Heart right ventricle (tissue), 16 donors: ENCODE measurements at regions not wholly inside any gene's neighbourhood (a gene's known extent, or its start where the extent isn't known, plus 50 kb on each side); places are given as distances from the start of the nearest gene placed in this dataset.

Experiments
- ATAC-seq, 8 donors: fragments of 200-7000 bp; cut with Tn5 transposase; one replicate each; pipeline ENCODE4 v1.9.1; 2020; ENCODE audit warnings: mild to moderate bottlenecking in 8 of 8, moderate library complexity in 8 of 8, moderate number of reproducible peaks in 1 of 8
- DNase-seq, 2 donors: peaks; one replicate each; pipeline ENCODE4 v3.0.0-alpha.2; 2020
- H3K27ac ChIP-seq, 10 donors: fragments of 200-600 bp; sonication (generic) in 2 of 10; one replicate each; pipeline versions ENCODE4 v1.5.0 to v1.8.0; 2020 to 2022; ENCODE audit warnings: mild to moderate bottlenecking in 3 of 10
- H3K27me3 ChIP-seq, 7 donors: fragments of 200-600 bp; one replicate each; pipeline ENCODE4 v1.8.0; 2021 to 2022; ENCODE audit warnings: mild to moderate bottlenecking in 2 of 7
- H3K36me3 ChIP-seq, 9 donors: fragments of 200-600 bp; sonication (generic) in 1 of 9; one replicate each; pipeline versions ENCODE4 v1.5.0 to v1.8.0; 2020 to 2022; ENCODE audit warnings: mild to moderate bottlenecking in 2 of 9
- H3K4me1 ChIP-seq, 9 donors: fragments of 200-600 bp; sonication (generic) in 1 of 9; one replicate each; pipeline versions ENCODE4 v1.5.0 to v1.8.0; 2020 to 2022; ENCODE audit warnings: mild to moderate bottlenecking in 4 of 9
- H3K4me3 ChIP-seq, 10 donors: fragments of 200-600 bp; sonication (generic) in 2 of 10; one replicate each; pipeline versions ENCODE4 v1.5.0 to v1.8.0; 2020 to 2022; ENCODE audit warnings: mild to moderate bottlenecking in 7 of 10, moderate library complexity in 2 of 10
- H3K9me3 ChIP-seq, 11 donors: fragments of 200-600 bp in 10 of 11; sonication (generic) in 2 of 11; one replicate each; pipeline versions ENCODE4 v1.5.0 to v1.8.0; 2013 to 2022; ENCODE audit warnings: mild to moderate bottlenecking in 2 of 11, control low read depth in 1 of 11, moderate library complexity in 1 of 11
- CTCF ChIP-seq, 9 donors: fragments of 200-600 bp; sonication (generic) in 2 of 9; IDR thresholded peaks; one replicate each; pipeline versions ENCODE4 v1.5.0 to v1.8.0; 2021 to 2022; ENCODE audit warnings: antibody characterized with exemption in 9 of 9, mild to moderate bottlenecking in 5 of 9, moderate library complexity in 1 of 9
- WGBS, 2 donors: extraction: QIAGEN DNeasy Blood & Tissue Kit; methylation state at CpG; one replicate each; pipeline ENCODE4 v1.1.7; 2013; ENCODE audit warnings: inconsistent platforms in 1 of 2; 5-methylcytosine and 5-hydroxymethylcytosine counted together
- intact Hi-C, 10 donors: fragments of 100-400 bp; cut with DNase I; formaldehyde crosslinking; loops; one replicate each; pipeline versions ENCODE4 v1.11.1 to v1.14.2; 2022
- donor health status: Arrhythmogenic right ventricular cardiomyopathy.
- donor health status: ischemic (EF 13 %, LVEDD 7.1; RV severe dilation, severe dysfunction).
- donor health status: healthy with polysubstance abuse.
- donor health status: DM: no; HTN: yes; CAD: no.
- donor health status: DM: no; HTN: no; CAD: no.
- donor health status: ischemic (EF 25% LVEDD 6.9; RV normal size, moderate dysfunction).
- donor health status: ischemic (EF 25% LVEDD 5.7; RV mildly dilated, moderate dysfunction).
- donor health status: healthy.
- donor health status: DM: yes; HTN: yes; CAD: no.
- donor health status: Ischemic cardiomyopathy.
- donor health status: ischemic (EF 35%, LVEDD 5.7; RV mildly dilated, moderate dysfunction).
- donor health status: nonischemic (EF 11% LVEDD 7.7; RV severe dilation, severe dysfunction).
- donor health status: DM: yes; HTN: yes; CAD: no.
- donor health status: PGD.
- donor health status: ischemic (EF 29% LVEDD 5.4; RV normal size, mild dysfunction).
- donor health status: nonischemic (EF 23%, LVEDD 6.1; RV moderate dilation, normal function).

GRCh38 chr9:1637401-1637800, 377.7 kb upstream of the SMARCA2 start:
- TF ChIP-seq CTCF (IDR thresholded peaks at IDR 0.05) = no peak
- WGBS, 2 donors = 66 to 75% methylated on average over 2 of the region's 2 CpGs
- no peak overlapping the region for H3K4me3 ChIP-seq
- H3K4me1 ChIP-seq = no peaks in the 10 kb centered on the region
- no peak overlapping the region for H3K27ac ChIP-seq
- no peak for DNase-seq
- H3K27me3 ChIP-seq = no peaks in the 10 kb centered on the region
- intact Hi-C loops = no loop called here
- H3K36me3 ChIP-seq = no peaks in the 10 kb centered on the region
- H3K9me3 ChIP-seq = peaks cover 0 to 5% (median 0%) of the 10 kb centered on the region in 11 donors
- ATAC-seq = no peak

- Histone ChIP-seq H3K9me3 (peaks cover 0 to 7% (median 0%) of the 10 kb centered on the region in 11 donors), H3K27me3 (no peaks in the 10 kb centered on the region), H3K4me3 (no peak overlapping the region), H3K27ac (no peak overlapping the region), H3K36me3 (no peaks in the 10 kb centered on the region), H3K4me1 (no peaks in the 10 kb centered on the region)
- no peak for TF ChIP-seq CTCF (IDR thresholded peaks at IDR 0.05)
- 75 to 76% methylated on average over 5 of the region's 5 CpGs for WGBS, 2 donors
- DNase-seq = no peak
- intact Hi-C loops = no loop called here
- ATAC-seq = no peak
Observed at GRCh38 chr9:1639166-1639565, 376.0 kb upstream of the SMARCA2 start.

- ATAC-seq = no peak
- DNase-seq = no peak
- no peaks in the 10 kb centered on the region for H3K4me1 ChIP-seq
- no peak overlapping the region for H3K27ac ChIP-seq
- TF ChIP-seq CTCF (IDR thresholded peaks at IDR 0.05) = no peak
- intact Hi-C loops = no loop called here
- H3K9me3 ChIP-seq = peaks cover 0 to 3% (median 0%) of the 10 kb centered on the region in 11 donors
- peaks cover 0 to 4% (median 0%) of the 10 kb centered on the region in 7 donors for H3K27me3 ChIP-seq
- no peak overlapping the region for H3K4me3 ChIP-seq
- H3K36me3 ChIP-seq = no peaks in the 10 kb centered on the region
- WGBS, 2 donors = 36 to 45% methylated on average over 1 of the region's 1 CpG
Observed at GRCh38 chr9:1647776-1648175, 367.4 kb upstream of the SMARCA2 start.

- no peak for ATAC-seq
- H3K27ac ChIP-seq = no peak overlapping the region
- no peak for DNase-seq
- H3K36me3 ChIP-seq = no peaks in the 10 kb centered on the region
- peaks cover 0 to 15% (median 0%) of the 10 kb centered on the region in 11 donors for H3K9me3 ChIP-seq
- WGBS, 2 donors = 68 to 71% methylated on average over 4 of the region's 4 CpGs
- no peak for TF ChIP-seq CTCF (IDR thresholded peaks at IDR 0.05)
- intact Hi-C loops = no loop called here
- no peaks in the 10 kb centered on the region for H3K4me1 ChIP-seq
- no peak overlapping the region for H3K4me3 ChIP-seq
- H3K27me3 ChIP-seq = peaks cover 0 to 4% (median 0%) of the 10 kb centered on the region in 7 donors
Observed at GRCh38 chr9:1653282-1653681, 361.9 kb upstream of the SMARCA2 start.
